ENCODE measurements at regions not wholly inside any gene's neighbourhood (a gene's known extent, or its start where the extent isn't known, plus 50 kb on each side); places are given as distances from the start of the nearest gene placed in this dataset.

GRCh38 chr9:89935115-89935514 lies 330.3 kb downstream of the GADD45G start:
- TF ChIP-seq CTCF (IDR thresholded peaks at IDR 0.05) (no peak), POLR2A (IDR thresholded peaks at IDR 0.05) (no peak)
